ENCODE measurements at regions not wholly inside any gene's neighbourhood (a gene's known extent, or its start where the extent isn't known, plus 50 kb on each side); places are given as distances from the start of the nearest gene placed in this dataset.

- Histone ChIP-seq H3K27me3 (no peaks in the 10 kb centered on the region), H3K9me3 (no peaks in the 10 kb centered on the region), H3K4me3 (no peak overlapping the region), H3K4me1 (peaks cover 0 to 6% (median 0%) of the 10 kb centered on the region in 4 donors), H3K27ac (no peak overlapping the region), H3K36me3 (no peaks in the 10 kb centered on the region)
- TF ChIP-seq, protein P1, sequence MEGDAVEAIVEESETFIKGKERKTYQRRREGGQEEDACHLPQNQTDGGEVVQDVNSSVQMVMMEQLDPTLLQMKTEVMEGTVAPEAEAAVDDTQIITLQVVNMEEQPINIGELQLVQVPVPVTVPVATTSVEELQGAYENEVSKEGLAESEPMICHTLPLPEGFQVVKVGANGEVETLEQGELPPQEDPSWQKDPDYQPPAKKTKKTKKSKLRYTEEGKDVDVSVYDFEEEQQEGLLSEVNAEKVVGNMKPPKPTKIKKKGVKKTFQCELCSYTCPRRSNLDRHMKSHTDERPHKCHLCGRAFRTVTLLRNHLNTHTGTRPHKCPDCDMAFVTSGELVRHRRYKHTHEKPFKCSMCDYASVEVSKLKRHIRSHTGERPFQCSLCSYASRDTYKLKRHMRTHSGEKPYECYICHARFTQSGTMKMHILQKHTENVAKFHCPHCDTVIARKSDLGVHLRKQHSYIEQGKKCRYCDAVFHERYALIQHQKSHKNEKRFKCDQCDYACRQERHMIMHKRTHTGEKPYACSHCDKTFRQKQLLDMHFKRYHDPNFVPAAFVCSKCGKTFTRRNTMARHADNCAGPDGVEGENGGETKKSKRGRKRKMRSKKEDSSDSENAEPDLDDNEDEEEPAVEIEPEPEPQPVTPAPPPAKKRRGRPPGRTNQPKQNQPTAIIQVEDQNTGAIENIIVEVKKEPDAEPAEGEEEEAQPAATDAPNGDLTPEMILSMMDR (IDR thresholded peaks at IDR 0.05): no peak
- intact Hi-C loops (cut with DNase I; ENCODE audit: low total_unique reads): no loop called here
- no peak for DNase-seq
These were observed 95.6 kb upstream of the BCL6 start for GRCh38 chr3:187840856-187841255.

DNA sequence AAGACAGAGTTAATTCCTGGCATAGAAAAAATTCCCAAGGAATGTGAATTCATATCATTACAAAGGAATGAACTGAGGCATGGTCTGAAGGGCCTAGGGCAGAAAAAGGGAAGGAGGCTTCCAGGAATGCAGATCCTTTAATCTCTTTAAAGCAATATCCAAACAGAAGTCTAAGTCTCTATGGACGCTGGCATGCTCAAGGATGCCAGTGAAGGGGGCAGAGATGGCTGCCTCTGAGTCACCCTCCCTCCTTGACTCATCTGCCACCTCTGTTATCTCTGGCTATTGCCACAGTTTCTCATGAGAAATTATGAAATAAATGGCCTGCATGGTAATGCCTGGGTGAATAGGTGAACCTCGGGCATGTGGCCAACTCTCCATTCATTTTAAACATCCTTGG is 96.3 kb upstream of the BCL6 start:
- peaks cover 0 to 4% (median 0%) of the 10 kb centered on the region in 4 donors for H3K4me1 ChIP-seq
- TF ChIP-seq, protein P1 (IDR thresholded peaks at IDR 0.05): no peak
- no peaks in the 10 kb centered on the region for H3K36me3 ChIP-seq
- H3K9me3 ChIP-seq: no peaks in the 10 kb centered on the region
- H3K27ac ChIP-seq: no peak overlapping the region
- DNase-seq: no peak
- H3K27me3 ChIP-seq: no peaks in the 10 kb centered on the region
- intact Hi-C loops (cut with DNase I; ENCODE audit: low total_unique reads): no loop called here
- no peak overlapping the region for H3K4me3 ChIP-seq

DNA sequence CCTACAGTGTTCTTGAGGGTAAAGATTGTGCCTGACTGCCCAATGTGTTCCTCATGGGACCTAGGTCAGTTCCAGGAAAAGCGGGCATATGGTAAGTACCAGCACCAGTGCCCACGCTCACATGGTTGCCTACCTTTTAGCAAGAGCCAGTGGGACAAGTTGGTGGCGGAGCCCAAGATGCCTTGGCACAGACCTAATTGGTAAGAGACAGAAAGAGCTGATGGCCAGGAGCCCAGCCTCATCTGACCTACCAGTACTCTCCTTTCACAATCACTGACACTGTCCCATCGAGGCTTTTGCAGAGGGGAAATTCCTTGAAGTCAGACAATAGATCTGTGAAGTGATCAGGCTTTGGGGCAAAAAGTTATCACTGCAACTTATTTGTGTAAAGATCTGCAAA is 98.4 kb upstream of the BCL6 start:
- H3K27ac ChIP-seq: no peak overlapping the region
- no peaks in the 10 kb centered on the region for H3K36me3 ChIP-seq
- H3K4me3 ChIP-seq: no peak overlapping the region
- H3K27me3 ChIP-seq: no peaks in the 10 kb centered on the region
- TF ChIP-seq, protein P1 (IDR thresholded peaks at IDR 0.05): no peak
- no peak for DNase-seq
- no peaks in the 10 kb centered on the region for H3K9me3 ChIP-seq
- intact Hi-C loops (cut with DNase I; ENCODE audit: low total_unique reads): no loop called here
- no peaks in the 10 kb centered on the region for H3K4me1 ChIP-seq

DNA sequence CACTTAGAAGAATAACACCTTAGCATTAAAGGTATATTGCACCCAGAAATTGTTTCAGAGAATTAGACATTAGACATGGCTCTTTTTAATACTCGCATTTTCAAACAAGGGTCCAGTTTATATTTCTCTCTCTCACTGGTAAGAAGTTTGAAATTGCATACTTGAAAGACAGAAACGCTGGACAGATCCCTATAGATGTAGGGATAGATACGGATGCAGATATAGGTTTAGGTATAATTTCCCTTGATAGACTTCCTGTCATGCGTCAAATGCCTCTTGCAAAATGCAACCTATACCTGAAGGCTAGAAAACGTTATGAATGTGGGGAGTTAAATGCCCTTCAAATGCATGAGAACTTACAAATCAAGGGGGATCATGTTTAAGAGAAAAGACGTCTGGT is 99.4 kb upstream of the BCL6 start:
- Histone ChIP-seq H3K9me3 (no peaks in the 10 kb centered on the region), H3K4me1 (no peaks in the 10 kb centered on the region), H3K4me3 (no peak overlapping the region), H3K36me3 (no peaks in the 10 kb centered on the region), H3K27me3 (no peaks in the 10 kb centered on the region), H3K27ac (no peak overlapping the region)
- TF ChIP-seq, protein P1 (IDR thresholded peaks at IDR 0.05): no peak
- DNase-seq: no peak
- intact Hi-C loops (cut with DNase I; ENCODE audit: low total_unique reads): no loop called here

DNA sequence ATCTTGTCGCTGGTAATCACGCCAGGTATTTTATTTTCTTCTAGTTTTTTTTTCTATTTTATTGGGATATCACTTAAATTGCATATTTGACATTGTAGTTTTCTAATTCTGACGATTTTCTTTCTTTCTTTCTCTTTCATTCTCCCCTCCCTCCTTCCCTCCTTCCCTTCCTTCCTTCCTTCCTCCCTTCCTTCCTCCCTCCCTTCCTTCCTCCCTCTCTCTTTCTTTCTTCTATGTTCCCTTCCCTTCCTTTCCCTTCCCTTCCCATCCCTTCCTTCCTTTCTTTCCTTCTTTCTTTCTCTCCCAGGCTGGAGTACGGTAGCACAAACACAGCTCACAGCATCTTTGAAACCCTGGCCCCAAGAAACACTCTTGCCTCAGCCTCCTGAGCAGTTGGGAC is 100.6 kb upstream of the BCL6 start:
- Histone ChIP-seq H3K27me3 (no peaks in the 10 kb centered on the region), H3K9me3 (no peaks in the 10 kb centered on the region), H3K27ac (no peak overlapping the region), H3K36me3 (no peaks in the 10 kb centered on the region), H3K4me3 (no peak overlapping the region), H3K4me1 (no peaks in the 10 kb centered on the region)
- no peak for DNase-seq
- TF ChIP-seq, protein P1 (IDR thresholded peaks at IDR 0.05): no peak
- intact Hi-C loops (cut with DNase I; ENCODE audit: low total_unique reads): no loop called here

- TF ChIP-seq, protein P1 (IDR thresholded peaks at IDR 0.05): no peak
- intact Hi-C loops (cut with DNase I; ENCODE audit: low total_unique reads): no loop called here
These were observed 103.1 kb upstream of the BCL6 start for GRCh38 chr3:187848401-187848800.

More at GRCh38 chr3:187848401-187848800, 103.1 kb upstream of the BCL6 start:
- H3K4me1 ChIP-seq: no peaks in the 10 kb centered on the region
- no peaks in the 10 kb centered on the region for H3K9me3 ChIP-seq
- H3K4me3 ChIP-seq: no peak overlapping the region
- no peak overlapping the region for H3K27ac ChIP-seq
- no peaks in the 10 kb centered on the region for H3K36me3 ChIP-seq
- no peak for DNase-seq
- no peaks in the 10 kb centered on the region for H3K27me3 ChIP-seq
